Activated CD8-positive, alpha-beta T cell treated with anti-CD3 and anti-CD28 coated beads for 36 hours (primary cell): ENCODE measurements at regions not wholly inside any gene's neighbourhood (a gene's known extent, or its start where the extent isn't known, plus 50 kb on each side); places are given as distances from the start of the nearest gene placed in this dataset.

ENCODE experiments used
- ATAC-seq: fragments of 200-7000 bp; cut with Tn5 transposase; one replicate; pipeline ENCODE4 v1.10.0; 2021; ENCODE audit warnings: mild to moderate bottlenecking, moderate library complexity
- CTCF ChIA-PET: fragments of 350-600 bp; sonication (Branson Sonifier 250); formaldehyde crosslinking; loops from one replicate; lab custom pipeline; 2021; ENCODE audit warnings: antibody characterized with exemption; lab: Charles Lee
- POLR2A ChIA-PET: fragments of 350-600 bp; sonication (Branson Sonifier 250); formaldehyde crosslinking; loops from one replicate; lab custom pipeline; 2021; ENCODE audit warnings: antibody characterized with exemption; lab: Charles Lee
- DNase-seq: peaks from one replicate; pipeline ENCODE4 v3.0.0-alpha.2; 2020
- H3K27ac Mint-ChIP-seq: one replicate; pipeline ENCODE4 v1.8.0; 2021; ENCODE audit warnings: mild to moderate bottlenecking, mixed read lengths
- H3K27me3 Mint-ChIP-seq: one replicate; pipeline ENCODE4 v1.8.0; 2021; ENCODE audit warnings: mixed read lengths
- H3K36me3 Mint-ChIP-seq: one replicate; pipeline ENCODE4 v1.8.0; 2021; ENCODE audit warnings: low read depth, mixed read lengths
- H3K4me1 Mint-ChIP-seq: one replicate; pipeline ENCODE4 v1.8.0; 2021; ENCODE audit warnings: low read depth, mixed read lengths
- H3K4me3 Mint-ChIP-seq: one replicate; pipeline ENCODE4 v1.8.0; 2021; ENCODE audit warnings: mild to moderate bottlenecking, moderate library complexity, mixed read lengths
- H3K9me3 Mint-ChIP-seq: one replicate; pipeline ENCODE4 v1.8.0; 2021; ENCODE audit warnings: mixed read lengths
- intact Hi-C: fragments of 100-400 bp; cut with micrococcal nuclease; formaldehyde crosslinking; loops from one replicate; pipeline ENCODE4 v1.10.0; 2022
- TF ChIP-seq, protein P1 (sequence below): fragments of 200-600 bp; IDR thresholded peaks from one replicate; pipeline ENCODE4 v1.8.0; 2022; ENCODE audit warnings: antibody characterized with exemption, mild to moderate bottlenecking

DNA sequence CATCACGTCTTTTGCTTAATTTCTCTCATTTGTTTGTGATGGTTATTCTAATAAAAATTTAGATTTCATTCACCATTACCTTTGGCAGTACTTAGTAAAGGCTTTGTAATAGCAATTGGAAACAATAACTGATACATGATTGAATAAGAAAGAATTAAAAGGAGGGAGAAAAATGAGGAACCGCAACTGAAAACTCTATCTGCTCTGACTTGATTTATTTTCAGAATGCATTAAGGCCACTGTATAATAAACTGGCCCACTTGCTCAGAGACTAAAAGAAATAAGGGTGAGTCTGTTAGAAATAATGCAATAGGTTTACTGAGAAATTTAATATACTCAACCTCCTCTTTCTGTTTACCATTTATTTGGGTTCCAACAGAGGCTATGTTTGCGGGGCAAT lies 351.5 kb downstream of the TMA16 start:
- ChIA-PET POLR2A (no interaction called here), CTCF (no interaction called here)
- Mint-ChIP-seq H3K27ac (no peak overlapping the region), H3K4me1 (no peaks in the 10 kb centered on the region), H3K4me3 (no peak overlapping the region), H3K27me3 (no peaks in the 10 kb centered on the region), H3K9me3 (no peaks in the 10 kb centered on the region), H3K36me3 (no peaks in the 10 kb centered on the region)
- intact Hi-C loops: no loop called here
- DNase-seq (no peak), ATAC-seq (no peak)
- TF ChIP-seq, protein P1, sequence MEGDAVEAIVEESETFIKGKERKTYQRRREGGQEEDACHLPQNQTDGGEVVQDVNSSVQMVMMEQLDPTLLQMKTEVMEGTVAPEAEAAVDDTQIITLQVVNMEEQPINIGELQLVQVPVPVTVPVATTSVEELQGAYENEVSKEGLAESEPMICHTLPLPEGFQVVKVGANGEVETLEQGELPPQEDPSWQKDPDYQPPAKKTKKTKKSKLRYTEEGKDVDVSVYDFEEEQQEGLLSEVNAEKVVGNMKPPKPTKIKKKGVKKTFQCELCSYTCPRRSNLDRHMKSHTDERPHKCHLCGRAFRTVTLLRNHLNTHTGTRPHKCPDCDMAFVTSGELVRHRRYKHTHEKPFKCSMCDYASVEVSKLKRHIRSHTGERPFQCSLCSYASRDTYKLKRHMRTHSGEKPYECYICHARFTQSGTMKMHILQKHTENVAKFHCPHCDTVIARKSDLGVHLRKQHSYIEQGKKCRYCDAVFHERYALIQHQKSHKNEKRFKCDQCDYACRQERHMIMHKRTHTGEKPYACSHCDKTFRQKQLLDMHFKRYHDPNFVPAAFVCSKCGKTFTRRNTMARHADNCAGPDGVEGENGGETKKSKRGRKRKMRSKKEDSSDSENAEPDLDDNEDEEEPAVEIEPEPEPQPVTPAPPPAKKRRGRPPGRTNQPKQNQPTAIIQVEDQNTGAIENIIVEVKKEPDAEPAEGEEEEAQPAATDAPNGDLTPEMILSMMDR: no peak

DNA sequence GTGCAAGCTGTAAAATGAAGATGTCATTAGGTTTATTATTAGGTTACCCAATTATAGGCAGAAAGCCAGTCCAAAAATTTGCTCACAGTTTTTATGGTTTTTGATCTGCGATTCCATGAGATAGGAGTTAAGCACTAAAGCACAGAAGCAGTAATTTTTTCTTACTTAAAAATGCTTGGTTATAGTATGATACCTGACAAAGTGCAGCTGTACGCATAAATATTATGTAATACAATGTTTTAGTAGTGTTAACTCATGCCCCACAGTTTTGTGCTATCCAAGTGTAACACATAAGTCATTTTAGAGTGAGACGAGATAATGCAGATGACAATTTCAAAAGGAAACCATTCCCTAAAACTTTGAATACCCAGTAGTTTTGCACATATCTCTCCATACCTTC lies 357.8 kb downstream of the TMA16 start:
- DNase-seq: no peak
- no peak overlapping the region for H3K27ac Mint-ChIP-seq
- H3K27me3 Mint-ChIP-seq: no peaks in the 10 kb centered on the region
- H3K4me3 Mint-ChIP-seq: no peak overlapping the region
- intact Hi-C loops: no loop called here
- no peaks in the 10 kb centered on the region for H3K9me3 Mint-ChIP-seq
- POLR2A ChIA-PET: no interaction called here
- no peaks in the 10 kb centered on the region for H3K36me3 Mint-ChIP-seq
- ATAC-seq: no peak
- CTCF ChIA-PET: no interaction called here
- TF ChIP-seq, protein P1: no peak
- H3K4me1 Mint-ChIP-seq: no peaks in the 10 kb centered on the region

DNA sequence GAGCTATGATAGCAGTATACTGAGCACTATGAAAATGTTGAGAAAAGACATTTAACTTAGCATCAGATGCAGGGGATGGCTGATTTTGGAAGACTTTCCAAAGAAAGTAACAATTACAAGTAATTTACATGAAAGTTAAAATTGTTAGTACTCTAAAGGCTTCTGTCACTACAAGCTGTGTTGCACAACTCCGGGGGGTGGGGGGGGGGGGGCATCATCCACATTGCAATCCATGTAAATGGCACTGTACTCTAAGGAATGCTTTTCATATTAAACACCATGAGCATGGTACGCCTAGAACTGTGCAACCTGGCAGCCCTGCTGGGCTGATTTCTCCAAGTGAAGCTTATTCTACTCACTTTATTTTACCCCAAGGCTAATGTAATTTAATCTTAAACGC lies 363.4 kb downstream of the TMA16 start:
- no peaks in the 10 kb centered on the region for H3K4me1 Mint-ChIP-seq
- no peaks in the 10 kb centered on the region for H3K36me3 Mint-ChIP-seq
- ATAC-seq (no peak), DNase-seq (no peak)
- intact Hi-C loops: no loop called here
- POLR2A ChIA-PET: no interaction called here
- H3K4me3 Mint-ChIP-seq: no peak overlapping the region
- CTCF ChIA-PET: no interaction called here
- TF ChIP-seq, protein P1: no peak
- no peak overlapping the region for H3K27ac Mint-ChIP-seq
- H3K9me3 Mint-ChIP-seq: no peaks in the 10 kb centered on the region
- H3K27me3 Mint-ChIP-seq: no peaks in the 10 kb centered on the region

DNA sequence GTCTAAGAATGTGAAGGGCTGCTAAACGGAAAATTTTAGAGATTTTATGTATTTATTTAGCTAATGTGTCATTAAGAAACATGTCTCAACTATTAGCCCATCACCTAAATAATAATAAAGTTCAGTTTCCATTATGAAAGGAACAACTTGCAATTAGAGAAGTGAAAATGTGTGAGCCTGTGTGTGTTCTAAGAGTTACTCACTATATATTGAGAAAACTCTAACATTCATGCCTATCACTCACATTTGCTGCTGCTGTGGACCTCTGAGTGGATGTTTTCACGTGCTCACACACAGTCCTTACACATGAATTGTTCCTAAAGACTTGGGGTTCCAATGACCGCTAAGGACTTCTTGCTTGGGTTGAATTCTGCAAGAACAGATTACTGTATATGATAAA lies 364.0 kb downstream of the TMA16 start:
- H3K4me3 Mint-ChIP-seq: no peak overlapping the region
- H3K9me3 Mint-ChIP-seq: no peaks in the 10 kb centered on the region
- ChIA-PET POLR2A (no interaction called here), CTCF (no interaction called here)
- intact Hi-C loops: no loop called here
- H3K36me3 Mint-ChIP-seq: no peaks in the 10 kb centered on the region
- H3K27me3 Mint-ChIP-seq: no peaks in the 10 kb centered on the region
- no peaks in the 10 kb centered on the region for H3K4me1 Mint-ChIP-seq
- H3K27ac Mint-ChIP-seq: no peak overlapping the region
- no peak for ATAC-seq
- DNase-seq: no peak
- TF ChIP-seq, protein P1: no peak

DNA sequence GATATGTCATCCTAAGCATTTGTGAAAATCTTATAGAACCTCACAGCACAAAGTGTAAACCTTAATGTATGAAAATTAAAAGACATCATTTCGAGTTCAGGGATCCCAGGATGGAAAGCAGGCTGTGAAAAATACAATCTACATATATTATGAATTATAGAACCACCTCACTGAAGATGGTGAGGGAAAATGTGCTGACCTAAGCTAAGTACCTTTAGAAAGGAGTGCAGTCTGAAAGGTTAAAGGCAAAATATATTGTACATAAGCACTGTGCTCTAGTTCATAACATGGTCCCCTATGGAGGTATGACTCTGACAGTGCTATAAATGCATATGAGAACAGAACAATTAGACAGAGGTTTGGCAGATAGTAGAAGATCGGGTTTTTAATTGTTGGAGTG lies 368.6 kb downstream of the TMA16 start:
- POLR2A ChIA-PET: no interaction called here
- Mint-ChIP-seq H3K36me3 (no peaks in the 10 kb centered on the region), H3K27ac (no peak overlapping the region), H3K27me3 (no peaks in the 10 kb centered on the region), H3K9me3 (peaks cover 2% of the 10 kb centered on the region), H3K4me3 (no peak overlapping the region), H3K4me1 (no peaks in the 10 kb centered on the region)
- TF ChIP-seq, protein P1: no peak
- ATAC-seq (no peak), DNase-seq (no peak)
- CTCF ChIA-PET: no interaction called here
- intact Hi-C loops: no loop called here
